ENCODE measurements at regions not wholly inside any gene's neighbourhood (a gene's known extent, or its start where the extent isn't known, plus 50 kb on each side); places are given as distances from the start of the nearest gene placed in this dataset.

- no peak overlapping the region for H3K27ac ChIP-seq (ENCODE audit: low read length in 2 of 2)
- no peak for TF ChIP-seq EZH2 (IDR thresholded peaks at IDR 0.05; ENCODE audit: borderline replicate concordance, insufficient read depth, low read depth, low read length, poor library complexity, severe bottlenecking)
- TF ChIP-seq, protein P1, sequence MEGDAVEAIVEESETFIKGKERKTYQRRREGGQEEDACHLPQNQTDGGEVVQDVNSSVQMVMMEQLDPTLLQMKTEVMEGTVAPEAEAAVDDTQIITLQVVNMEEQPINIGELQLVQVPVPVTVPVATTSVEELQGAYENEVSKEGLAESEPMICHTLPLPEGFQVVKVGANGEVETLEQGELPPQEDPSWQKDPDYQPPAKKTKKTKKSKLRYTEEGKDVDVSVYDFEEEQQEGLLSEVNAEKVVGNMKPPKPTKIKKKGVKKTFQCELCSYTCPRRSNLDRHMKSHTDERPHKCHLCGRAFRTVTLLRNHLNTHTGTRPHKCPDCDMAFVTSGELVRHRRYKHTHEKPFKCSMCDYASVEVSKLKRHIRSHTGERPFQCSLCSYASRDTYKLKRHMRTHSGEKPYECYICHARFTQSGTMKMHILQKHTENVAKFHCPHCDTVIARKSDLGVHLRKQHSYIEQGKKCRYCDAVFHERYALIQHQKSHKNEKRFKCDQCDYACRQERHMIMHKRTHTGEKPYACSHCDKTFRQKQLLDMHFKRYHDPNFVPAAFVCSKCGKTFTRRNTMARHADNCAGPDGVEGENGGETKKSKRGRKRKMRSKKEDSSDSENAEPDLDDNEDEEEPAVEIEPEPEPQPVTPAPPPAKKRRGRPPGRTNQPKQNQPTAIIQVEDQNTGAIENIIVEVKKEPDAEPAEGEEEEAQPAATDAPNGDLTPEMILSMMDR (IDR thresholded peaks at IDR 0.05) = no peak
- H3K27me3 ChIP-seq (replicated peaks in 1 of 4; ENCODE audit: control extremely low read depth in 1 of 4, control insufficient read depth in 3 of 4, insufficient read depth in 4 of 4, low read length in 3 of 4) = no peaks in the 10 kb centered on the region
- H3K4me2 ChIP-seq (replicated peaks; ENCODE audit: low read depth, low read length, poor library complexity, severe bottlenecking) = no peak overlapping the region
- Mint-ChIP-seq H3K27ac (no peak overlapping the region), H3K27me3 (peaks cover 25% of the 10 kb centered on the region), H3K9me3 (ENCODE audit: insufficient read depth) (no peaks in the 10 kb centered on the region), H3K4me3 (no peak overlapping the region), H3K4me1 (peaks cover 1% of the 10 kb centered on the region)
- DNase-seq = no peak
- ATAC-seq (ENCODE audit: low read depth) = no peak
- CTCF ChIA-PET = no interaction called here
- H2AFZ ChIP-seq (ENCODE audit: insufficient read depth, low read depth, low read length, poor library complexity, severe bottlenecking) = no peak overlapping the region
- 91% methylated on average over 13 of the region's 14 CpGs for WGBS (ENCODE audit: insufficient coverage)
- H3K9me3 ChIP-seq (ENCODE audit: control extremely low read depth in 1 of 3, control insufficient read depth in 2 of 3, insufficient read depth in 1 of 3, low read length in 2 of 3) = peaks cover 0 to 6% (median 0%) of the 10 kb centered on the region in 3 donors
- POLR2A ChIA-PET = no interaction called here
- H3K36me3 ChIP-seq (replicated peaks in 1 of 2; ENCODE audit: control extremely low read depth in 1 of 2, control insufficient read depth in 1 of 2, extremely low read depth in 1 of 2, insufficient read depth in 2 of 2, low read length in 1 of 2) = no peaks in the 10 kb centered on the region
- H3K9ac ChIP-seq (ENCODE audit: low read length) = no peak overlapping the region
- no peak overlapping the region for H3K4me3 ChIP-seq (ENCODE audit: control extremely low read depth in 1 of 5, extremely low read depth in 1 of 5, insufficient read depth in 1 of 5, low read depth in 2 of 5, low read length in 4 of 5)
- no peaks in the 10 kb centered on the region for H4K20me1 ChIP-seq (ENCODE audit: control insufficient read depth, insufficient read depth, low read length, poor library complexity, severe bottlenecking)
- intact Hi-C loops (cut with micrococcal nuclease) = no loop called here
- no peaks in the 10 kb centered on the region for H3K4me1 ChIP-seq (ENCODE audit: control insufficient read depth in 2 of 2, insufficient read depth in 2 of 2, low read length in 2 of 2)
- no peaks in the 10 kb centered on the region for H3K79me2 ChIP-seq (ENCODE audit: control insufficient read depth, insufficient read depth, low read length)
Observed at GRCh38 chr21:41596241-41596925, 88.4 kb upstream of the TMPRSS2 start.

DNA sequence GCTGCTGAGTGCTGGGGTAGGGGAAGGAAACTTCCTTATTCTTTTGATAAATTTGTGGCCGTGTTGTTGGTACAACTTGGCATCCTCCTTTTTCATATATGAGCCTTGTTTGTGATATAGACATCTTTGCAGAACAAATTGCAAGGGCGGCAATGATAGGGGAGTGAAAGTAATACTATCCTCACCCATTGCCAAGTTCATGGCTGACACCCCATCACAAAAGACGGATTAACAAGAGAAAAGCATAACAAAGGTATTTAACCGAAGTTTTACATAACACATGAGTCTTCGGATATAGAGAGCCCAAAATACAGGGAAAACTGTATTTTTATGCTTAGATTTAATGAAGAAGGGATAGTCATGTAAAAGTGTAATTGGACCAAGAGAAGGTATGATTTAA, 86.3 kb upstream of the TMPRSS2 start:
- no peak overlapping the region for H3K9ac ChIP-seq (ENCODE audit: low read length)
- H3K4me1 ChIP-seq (ENCODE audit: control insufficient read depth in 2 of 2, insufficient read depth in 2 of 2, low read length in 2 of 2) = no peaks in the 10 kb centered on the region
- H3K4me3 Mint-ChIP-seq = no peak overlapping the region
- no peak overlapping the region for H3K27ac Mint-ChIP-seq
- no peak overlapping the region for H3K27ac ChIP-seq (ENCODE audit: low read length in 2 of 2)
- TF ChIP-seq, protein P1 (IDR thresholded peaks at IDR 0.05) = no peak
- ATAC-seq (ENCODE audit: low read depth) = no peak
- H3K4me3 ChIP-seq (ENCODE audit: control extremely low read depth in 1 of 5, extremely low read depth in 1 of 5, insufficient read depth in 1 of 5, low read depth in 2 of 5, low read length in 4 of 5) = no peak overlapping the region
- no peaks in the 10 kb centered on the region for H3K9me3 Mint-ChIP-seq (ENCODE audit: insufficient read depth)
- H2AFZ ChIP-seq (ENCODE audit: insufficient read depth, low read depth, low read length, poor library complexity, severe bottlenecking) = no peak overlapping the region
- no peak for DNase-seq
- H3K36me3 ChIP-seq (replicated peaks in 1 of 2; ENCODE audit: control extremely low read depth in 1 of 2, control insufficient read depth in 1 of 2, extremely low read depth in 1 of 2, insufficient read depth in 2 of 2, low read length in 1 of 2) = no peaks in the 10 kb centered on the region
- ChIA-PET CTCF (no interaction called here), POLR2A (no interaction called here)
- no peaks in the 10 kb centered on the region for H4K20me1 ChIP-seq (ENCODE audit: control insufficient read depth, insufficient read depth, low read length, poor library complexity, severe bottlenecking)
- no peaks in the 10 kb centered on the region for H3K79me2 ChIP-seq (ENCODE audit: control insufficient read depth, insufficient read depth, low read length)
- H3K4me2 ChIP-seq (replicated peaks; ENCODE audit: low read depth, low read length, poor library complexity, severe bottlenecking) = no peak overlapping the region
- H3K9me3 ChIP-seq (ENCODE audit: control extremely low read depth in 1 of 3, control insufficient read depth in 2 of 3, insufficient read depth in 1 of 3, low read length in 2 of 3) = peaks cover 0 to 6% (median 0%) of the 10 kb centered on the region in 3 donors
- intact Hi-C loops (cut with micrococcal nuclease) = no loop called here
- peaks cover 33% of the 10 kb centered on the region for H3K27me3 Mint-ChIP-seq
- 86% methylated on average over 2 of the region's 5 CpGs for WGBS (ENCODE audit: insufficient coverage)
- H3K27me3 ChIP-seq (replicated peaks in 1 of 4; ENCODE audit: control extremely low read depth in 1 of 4, control insufficient read depth in 3 of 4, insufficient read depth in 4 of 4, low read length in 3 of 4) = no peaks in the 10 kb centered on the region
- H3K4me1 Mint-ChIP-seq = peaks cover 1% of the 10 kb centered on the region
